ENCODE measurements at regions not wholly inside any gene's neighbourhood (a gene's known extent, or its start where the extent isn't known, plus 50 kb on each side); places are given as distances from the start of the nearest gene placed in this dataset.
"Not testable (repeated sequence)": the region's sequence is repeated elsewhere in the genome, so short reads cannot be mapped to it uniquely, and the experiment has no call there.

- H2AFZ ChIP-seq (ENCODE audit: low read depth, low read length) = no peak overlapping the region
- H3K27ac ChIP-seq (ENCODE audit: low read length) = no peak overlapping the region
- TF ChIP-seq CTCF (IDR thresholded peaks at IDR 0.05; ENCODE audit: borderline replicate concordance, extremely low read depth, low read length, poor library complexity, severe bottlenecking) = no peak
- no peak for TF ChIP-seq EZH2 (IDR thresholded peaks at IDR 0.05; ENCODE audit: borderline replicate concordance, low read depth, low read length, severe bottlenecking)
- H3K79me2 ChIP-seq (ENCODE audit: insufficient read depth, low read length) = no peaks in the 10 kb centered on the region
- no peak for DNase-seq
- H3K4me3 ChIP-seq (ENCODE audit: low read depth in 1 of 2, low read length in 2 of 2) = no peak overlapping the region
- no peaks in the 10 kb centered on the region for H3K36me3 ChIP-seq (ENCODE audit: insufficient read depth, low read length)
- no peak overlapping the region for H3K4me2 ChIP-seq (ENCODE audit: insufficient read depth, low read length)
- H3K27me3 ChIP-seq (ENCODE audit: insufficient read depth, low read length, poor library complexity) = no peaks in the 10 kb centered on the region
- no peaks in the 10 kb centered on the region for H4K20me1 ChIP-seq (ENCODE audit: insufficient read depth, low read length)
- ATAC-seq (ENCODE audit: insufficient read depth, low read depth) = no peak
- H3K9me3 ChIP-seq (ENCODE audit: insufficient read depth, low read length, severe bottlenecking) = no peaks in the 10 kb centered on the region
- H3K9ac ChIP-seq (ENCODE audit: low read depth, low read length) = no peak overlapping the region
- H3K4me1 ChIP-seq (ENCODE audit: insufficient read depth, low read length) = no peaks in the 10 kb centered on the region
Observed at GRCh38 chr5:12141496-12141895, 237.2 kb upstream of the CTNND2 start.

DNA sequence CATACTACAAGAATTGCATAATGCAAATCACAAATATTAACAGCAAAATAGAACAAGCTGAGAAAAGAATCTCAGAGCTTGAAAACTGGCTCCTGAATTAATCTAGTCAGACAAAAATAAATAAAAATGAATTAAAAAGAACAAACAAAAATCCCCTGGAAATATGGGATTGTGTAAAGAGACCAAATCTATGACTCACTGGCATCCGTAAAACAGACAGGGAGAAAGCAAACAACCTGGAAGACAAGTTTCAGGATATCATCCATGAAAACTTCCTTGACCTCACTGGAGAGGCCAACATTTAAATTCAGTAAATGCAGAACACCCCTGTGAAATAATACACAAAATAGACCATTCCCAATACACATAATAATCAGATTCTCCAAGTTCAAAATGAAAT is 229.3 kb upstream of the CTNND2 start:
- no peaks in the 10 kb centered on the region for H4K20me1 ChIP-seq (ENCODE audit: insufficient read depth, low read length)
- ATAC-seq (ENCODE audit: insufficient read depth, low read depth) = no peak
- H2AFZ ChIP-seq (ENCODE audit: low read depth, low read length) = no peak overlapping the region
- H3K4me2 ChIP-seq (ENCODE audit: insufficient read depth, low read length) = no peak overlapping the region
- H3K27ac ChIP-seq (ENCODE audit: low read length) = no peak overlapping the region
- no peak overlapping the region for H3K9ac ChIP-seq (ENCODE audit: low read depth, low read length)
- peaks cover 3% of the 10 kb centered on the region for H3K9me3 ChIP-seq (ENCODE audit: insufficient read depth, low read length, severe bottlenecking)
- no peak overlapping the region for H3K4me3 ChIP-seq (ENCODE audit: low read depth in 1 of 2, low read length in 2 of 2)
- H3K4me1 ChIP-seq (ENCODE audit: insufficient read depth, low read length) = no peaks in the 10 kb centered on the region
- no peaks in the 10 kb centered on the region for H3K36me3 ChIP-seq (ENCODE audit: insufficient read depth, low read length)
- no peak for DNase-seq
- no peak for TF ChIP-seq EZH2 (IDR thresholded peaks at IDR 0.05; ENCODE audit: borderline replicate concordance, low read depth, low read length, severe bottlenecking)
- no peak for TF ChIP-seq CTCF (IDR thresholded peaks at IDR 0.05; ENCODE audit: borderline replicate concordance, extremely low read depth, low read length, poor library complexity, severe bottlenecking)
- no peaks in the 10 kb centered on the region for H3K79me2 ChIP-seq (ENCODE audit: insufficient read depth, low read length)
- no peaks in the 10 kb centered on the region for H3K27me3 ChIP-seq (ENCODE audit: insufficient read depth, low read length, poor library complexity)

DNA sequence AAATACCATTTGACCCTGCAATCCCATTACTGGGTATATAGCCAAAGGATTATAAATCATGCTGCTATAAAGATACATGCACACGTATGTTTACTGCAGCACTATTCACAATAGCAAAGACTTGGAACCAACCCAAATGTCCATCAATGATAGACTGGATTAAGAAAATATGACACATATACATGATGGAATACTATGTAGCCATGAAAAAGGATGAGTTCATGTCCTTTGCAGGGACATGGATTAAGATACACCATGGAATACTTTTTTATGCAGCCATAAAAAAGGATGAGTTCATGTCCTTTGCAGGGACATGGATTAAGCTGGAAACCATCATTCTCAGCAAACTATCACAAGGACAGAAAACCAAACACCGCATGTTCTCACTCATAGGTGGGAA is 226.8 kb upstream of the CTNND2 start:
- not testable (repeated sequence) for H3K4me3 ChIP-seq (ENCODE audit: low read depth in 1 of 2, low read length in 2 of 2); H3K4me2 ChIP-seq (ENCODE audit: insufficient read depth, low read length); H3K36me3 ChIP-seq (ENCODE audit: insufficient read depth, low read length); H3K79me2 ChIP-seq (ENCODE audit: insufficient read depth, low read length); H2AFZ ChIP-seq (ENCODE audit: low read depth, low read length); H3K9me3 ChIP-seq (ENCODE audit: insufficient read depth, low read length, severe bottlenecking); DNase-seq; H4K20me1 ChIP-seq (ENCODE audit: insufficient read depth, low read length); H3K27me3 ChIP-seq (ENCODE audit: insufficient read depth, low read length, poor library complexity); H3K27ac ChIP-seq (ENCODE audit: low read length); H3K4me1 ChIP-seq (ENCODE audit: insufficient read depth, low read length); ATAC-seq (ENCODE audit: insufficient read depth, low read depth); H3K9ac ChIP-seq (ENCODE audit: low read depth, low read length)

GRCh38 chr5:12125895-12126294 is 221.6 kb upstream of the CTNND2 start:
- no peak overlapping the region for H2AFZ ChIP-seq (ENCODE audit: low read depth, low read length)

More at GRCh38 chr5:12125895-12126294, 221.6 kb upstream of the CTNND2 start:
- H3K4me3 ChIP-seq (ENCODE audit: low read depth in 1 of 2, low read length in 2 of 2) = no peak overlapping the region
- no peaks in the 10 kb centered on the region for H3K36me3 ChIP-seq (ENCODE audit: insufficient read depth, low read length)
- no peak overlapping the region for H3K4me2 ChIP-seq (ENCODE audit: insufficient read depth, low read length)
- TF ChIP-seq EZH2 (IDR thresholded peaks at IDR 0.05; ENCODE audit: borderline replicate concordance, low read depth, low read length, severe bottlenecking) (no peak), CTCF (IDR thresholded peaks at IDR 0.05; ENCODE audit: borderline replicate concordance, extremely low read depth, low read length, poor library complexity, severe bottlenecking) (no peak)
- DNase-seq = no peak
- no peak overlapping the region for H3K27ac ChIP-seq (ENCODE audit: low read length)
- ATAC-seq (ENCODE audit: insufficient read depth, low read depth) = no peak
- H3K79me2 ChIP-seq (ENCODE audit: insufficient read depth, low read length) = no peaks in the 10 kb centered on the region
- H3K9ac ChIP-seq (ENCODE audit: low read depth, low read length) = no peak overlapping the region
- H4K20me1 ChIP-seq (ENCODE audit: insufficient read depth, low read length) = no peaks in the 10 kb centered on the region
- no peaks in the 10 kb centered on the region for H3K27me3 ChIP-seq (ENCODE audit: insufficient read depth, low read length, poor library complexity)
- no peaks in the 10 kb centered on the region for H3K4me1 ChIP-seq (ENCODE audit: insufficient read depth, low read length)
- no peaks in the 10 kb centered on the region for H3K9me3 ChIP-seq (ENCODE audit: insufficient read depth, low read length, severe bottlenecking)
